Testis (tissue), 2 donors: ENCODE measurements at regions not wholly inside any gene's neighbourhood (a gene's known extent, or its start where the extent isn't known, plus 50 kb on each side); places are given as distances from the start of the nearest gene placed in this dataset.

Source experiments
- CTCF ChIP-seq, 3 experiments: fragments of 450-650 bp in 2 of 3; fragments of 200-600 bp in 1 of 3; sonication (generic) in 1 of 3; IDR thresholded peaks; one replicate each; pipeline ENCODE4 v1.5.1; 2016 to 2019; ENCODE audit warnings: antibody characterized with exemption in 3 of 3, mild to moderate bottlenecking in 2 of 3, moderate library complexity in 1 of 3
- POLR2A ChIP-seq: fragments of 450-650 bp; IDR thresholded peaks from one replicate; pipeline ENCODE4 v1.6.1; 2017; ENCODE audit warnings: antibody characterized with exemption, mild to moderate bottlenecking, moderate library complexity

DNA sequence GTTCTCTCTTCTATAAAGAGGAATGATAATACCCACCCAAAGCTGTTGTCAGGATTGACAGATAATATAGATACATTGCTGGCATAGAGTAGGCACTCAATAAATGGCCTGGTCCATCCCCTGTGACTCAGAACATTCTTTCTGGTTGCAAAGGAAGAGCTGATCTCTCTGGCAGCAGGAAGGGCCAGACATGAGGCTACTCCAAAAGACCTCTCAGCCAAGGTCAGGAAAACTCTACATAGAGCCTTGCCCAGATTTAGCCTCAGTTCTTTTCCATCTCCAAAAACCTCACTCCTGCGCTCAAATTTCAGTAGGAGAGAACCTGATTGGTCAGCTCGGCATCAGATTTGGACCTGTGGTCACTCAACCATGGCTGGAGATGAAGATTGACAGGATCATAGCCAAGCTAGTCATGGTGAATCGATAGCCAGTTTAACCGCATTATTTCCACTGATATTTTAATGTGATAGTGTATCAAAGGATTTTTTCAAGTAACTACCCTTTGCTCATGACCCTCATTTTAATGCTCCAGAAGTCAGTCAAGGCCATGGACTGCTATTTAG, 319.6 kb downstream of the DRD1 start:
- TF ChIP-seq CTCF (IDR thresholded peaks at IDR 0.05) (no peak), POLR2A (no peak)
